ENCODE measurements at regions not wholly inside any gene's neighbourhood (a gene's known extent, or its start where the extent isn't known, plus 50 kb on each side); places are given as distances from the start of the nearest gene placed in this dataset.

DNA sequence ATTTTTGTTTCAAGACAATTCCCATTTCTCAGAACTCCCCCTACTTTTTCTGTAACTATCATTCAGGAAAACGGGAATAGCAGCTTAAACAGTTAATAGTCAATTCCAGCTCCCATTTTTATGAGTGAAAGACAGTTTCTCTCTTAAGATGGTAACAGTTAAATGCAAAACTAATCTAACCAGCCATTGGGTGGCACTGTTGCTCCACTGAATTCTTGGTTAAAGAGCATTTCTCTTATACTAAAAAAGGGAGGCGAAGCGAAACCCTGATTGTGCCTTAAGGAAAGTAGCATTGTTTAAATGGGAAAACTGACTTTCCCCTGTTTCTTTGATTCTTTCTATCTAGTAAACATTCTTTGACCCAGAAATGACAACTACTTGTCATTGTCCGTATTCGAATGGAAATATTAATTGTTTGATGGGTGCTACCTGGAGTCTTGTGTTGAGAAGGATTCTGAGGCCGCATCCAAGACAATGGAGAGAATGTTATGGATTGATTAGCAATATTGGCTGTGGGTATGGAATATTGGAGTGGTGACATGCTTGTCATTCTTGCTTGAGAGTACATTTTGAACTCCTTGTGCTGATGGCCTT lies 507.8 kb downstream of the MAT2B start:
- no peak for DNase-seq (ENCODE audit: low read depth in 2 of 2)

DNA sequence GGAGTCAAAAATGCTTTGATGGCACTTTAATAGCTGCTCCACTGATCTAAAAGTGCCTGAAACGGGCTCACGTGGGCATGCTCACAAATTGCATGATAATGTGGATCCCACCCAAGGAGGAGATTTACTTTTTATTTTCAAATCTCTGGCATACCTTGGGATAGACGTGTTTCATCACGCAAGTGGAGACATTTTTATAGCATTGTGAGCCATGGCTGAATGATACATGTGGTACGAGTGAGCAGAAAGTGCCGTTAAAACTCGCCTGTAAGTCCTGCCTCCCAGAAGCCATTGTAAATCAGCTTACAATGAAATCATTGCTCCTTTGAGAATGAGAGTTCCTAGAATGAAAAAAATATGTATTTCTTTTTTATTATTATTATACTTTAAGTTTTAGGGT lies 514.7 kb downstream of the MAT2B start:
- DNase-seq (ENCODE audit: low read depth in 2 of 2), result no peak

- DNase-seq (ENCODE audit: low read depth in 2 of 2), result no peak
Measured at GRCh38 chr5:164027738-164028137, 522.3 kb downstream of the MAT2B start.

DNA sequence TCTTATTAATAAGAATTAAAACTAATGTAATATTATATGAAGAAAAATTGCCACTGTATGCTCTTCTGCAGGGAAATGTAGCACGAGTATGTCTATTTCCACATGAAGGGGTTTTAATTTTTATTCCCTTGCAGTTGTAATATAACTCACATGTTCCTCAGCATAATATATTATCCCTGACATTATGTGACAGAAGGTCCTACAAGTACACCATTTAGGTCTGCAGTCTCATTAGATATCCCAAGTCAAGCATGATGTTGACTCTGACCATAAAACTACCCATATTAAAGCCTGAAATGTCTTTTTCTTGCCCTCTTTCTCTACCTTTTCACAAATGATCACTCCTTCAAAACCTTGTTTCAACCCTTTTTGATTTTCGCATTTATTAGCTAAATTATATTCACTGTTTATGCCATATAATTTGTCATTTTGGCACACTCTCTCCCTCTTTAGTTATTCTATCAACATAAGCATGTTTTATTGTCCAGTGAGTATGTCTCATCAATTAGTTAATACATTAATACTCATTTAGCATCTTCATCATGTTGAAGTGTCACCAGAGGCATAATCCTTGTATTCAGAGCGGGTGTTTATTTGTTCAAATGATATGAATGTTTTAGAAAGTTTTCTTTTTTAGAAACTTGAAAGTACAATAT lies 532.8 kb downstream of the MAT2B start:
- DNase-seq (ENCODE audit: low read depth in 2 of 2), result no peak

GRCh38 chr5:164041105-164041504 lies 535.7 kb downstream of the MAT2B start:
- no peak for DNase-seq (ENCODE audit: low read depth in 2 of 2)

DNA sequence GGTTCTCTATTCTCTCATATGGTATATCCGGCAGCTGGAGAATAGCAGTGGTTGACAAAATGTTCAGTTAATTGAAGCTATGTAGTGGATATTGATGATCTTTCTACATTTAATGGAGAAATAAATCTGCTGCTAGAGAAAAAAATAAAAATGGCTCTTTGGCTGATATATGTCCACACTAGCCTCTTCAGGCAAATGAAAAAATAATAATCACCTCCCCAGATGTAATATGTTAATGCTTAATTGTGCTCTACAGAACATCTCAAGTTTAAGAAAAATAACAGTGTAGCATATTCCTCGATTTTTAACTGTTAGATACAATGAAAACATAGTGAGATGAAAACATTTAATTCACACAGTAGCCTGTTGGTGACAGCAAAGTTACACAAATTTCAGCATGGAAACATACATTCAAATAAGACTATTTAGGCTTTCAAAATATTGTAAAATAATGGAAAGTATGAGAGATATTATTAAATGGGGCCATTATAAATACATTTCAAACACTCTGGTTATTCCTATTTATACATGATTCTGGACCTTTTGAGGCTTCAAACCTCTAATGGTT lies 543.0 kb downstream of the MAT2B start:
- DNase-seq (ENCODE audit: low read depth in 2 of 2), result no peak

- DNase-seq (ENCODE audit: low read depth in 2 of 2), result no peak
Measured at GRCh38 chr5:164051745-164052144, 546.3 kb downstream of the MAT2B start.

DNA sequence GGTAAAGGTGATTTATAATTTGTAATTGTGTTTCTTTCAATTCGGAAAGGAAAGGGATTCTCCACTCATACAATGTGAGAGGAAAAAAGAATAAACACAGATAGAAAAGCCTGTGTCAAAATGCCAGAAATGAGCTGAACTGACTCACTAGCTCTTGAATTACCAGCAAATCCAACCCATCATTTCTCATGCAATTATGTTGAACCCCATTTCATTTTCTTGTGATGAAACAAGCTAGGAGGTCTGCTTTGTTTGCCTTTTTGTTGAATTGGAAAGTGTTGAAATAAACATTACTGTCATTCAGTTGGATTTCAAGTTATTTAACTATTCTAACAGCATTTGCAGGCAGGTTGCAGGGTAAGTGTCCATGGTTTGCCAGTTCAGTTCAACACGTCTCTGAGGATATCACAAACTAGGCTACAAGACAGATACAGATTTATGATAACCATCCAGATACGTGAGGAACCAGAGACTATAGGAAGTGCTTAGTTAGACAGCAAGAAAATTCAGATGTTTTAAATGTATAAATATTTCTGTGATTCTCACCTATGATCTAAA lies 547.2 kb downstream of the MAT2B start:
- no peak for DNase-seq (ENCODE audit: low read depth in 2 of 2)

GRCh38 chr5:164053123-164053522 lies 547.7 kb downstream of the MAT2B start:
- DNase-seq (ENCODE audit: low read depth in 2 of 2), result no peak

DNA sequence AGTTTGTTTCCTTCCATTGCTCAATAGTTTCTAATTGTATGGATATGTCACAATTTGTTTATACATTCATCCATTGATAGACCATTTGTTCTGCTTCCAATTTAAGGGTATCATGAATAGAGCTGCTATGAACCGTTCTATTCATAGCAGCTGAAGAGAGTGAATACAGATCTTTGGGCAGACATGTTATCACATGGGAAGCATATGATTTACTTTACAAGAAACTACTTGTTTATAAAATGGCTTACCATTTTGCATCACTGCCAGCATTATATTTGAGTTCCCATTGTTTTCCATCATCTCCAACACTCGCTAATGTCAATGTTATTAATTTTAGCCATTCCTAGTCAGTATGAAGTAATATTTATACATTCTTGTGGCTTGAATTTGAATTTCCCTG lies 549.0 kb downstream of the MAT2B start:
- no peak for DNase-seq (ENCODE audit: low read depth in 2 of 2)

GRCh38 chr5:164057121-164057520 lies 551.7 kb downstream of the MAT2B start:
- DNase-seq (ENCODE audit: low read depth in 2 of 2), result no peak

GRCh38 chr5:164058621-164059020 lies 553.2 kb downstream of the MAT2B start:
- no peak for DNase-seq (ENCODE audit: low read depth in 2 of 2)

DNA sequence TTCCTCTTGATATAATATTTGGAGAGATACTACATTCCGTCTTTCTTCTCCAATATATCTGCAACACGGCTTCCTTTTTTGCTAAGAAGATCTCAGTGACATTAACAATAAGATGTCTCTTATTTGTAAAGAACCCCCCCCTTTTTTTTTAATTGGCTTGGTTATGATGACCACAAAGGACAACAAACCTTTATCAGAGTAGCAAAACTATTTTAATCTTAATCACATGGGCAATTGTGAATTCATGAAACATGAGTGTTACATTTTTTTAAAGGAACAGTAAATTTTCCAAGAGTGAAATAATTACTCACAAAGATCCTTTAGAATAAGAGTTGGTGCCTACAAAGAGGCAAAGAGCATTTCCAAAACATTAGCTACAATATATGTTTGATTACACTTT lies 554.1 kb downstream of the MAT2B start:
- no peak for DNase-seq (ENCODE audit: low read depth in 2 of 2)

DNA sequence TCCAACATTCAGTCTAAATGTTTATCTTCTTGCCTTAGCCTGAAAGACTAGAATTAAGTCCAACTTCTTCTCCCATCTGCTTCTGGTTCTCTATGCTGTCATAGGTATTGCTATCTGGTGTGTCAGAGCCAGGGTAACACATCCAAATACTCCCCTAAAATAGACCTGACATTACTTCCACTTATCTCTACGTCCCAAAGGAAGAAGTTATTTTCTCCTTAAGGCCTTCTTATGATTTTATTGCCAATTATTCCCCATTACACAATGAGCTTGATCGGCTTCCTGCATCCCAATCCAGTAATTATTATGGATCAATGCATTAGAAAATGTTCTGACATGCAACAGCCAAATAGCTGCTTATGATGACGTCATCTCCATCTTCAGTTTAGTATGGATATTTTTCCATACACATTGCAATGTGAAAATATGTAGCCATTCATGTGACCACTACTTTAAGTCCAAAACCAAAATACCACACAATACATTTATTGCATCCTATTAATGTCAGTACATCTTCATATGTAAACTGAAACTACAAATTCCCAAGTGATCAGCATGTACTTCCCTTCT lies 555.5 kb downstream of the MAT2B start:
- DNase-seq (ENCODE audit: low read depth in 2 of 2), result no peak

- DNase-seq (ENCODE audit: low read depth in 2 of 2), result no peak
Measured at GRCh38 chr5:164062304-164062703, 556.9 kb downstream of the MAT2B start.

GRCh38 chr5:164065266-164065665 lies 559.8 kb downstream of the MAT2B start:
- DNase-seq (ENCODE audit: low read depth in 2 of 2), result no peak

DNA sequence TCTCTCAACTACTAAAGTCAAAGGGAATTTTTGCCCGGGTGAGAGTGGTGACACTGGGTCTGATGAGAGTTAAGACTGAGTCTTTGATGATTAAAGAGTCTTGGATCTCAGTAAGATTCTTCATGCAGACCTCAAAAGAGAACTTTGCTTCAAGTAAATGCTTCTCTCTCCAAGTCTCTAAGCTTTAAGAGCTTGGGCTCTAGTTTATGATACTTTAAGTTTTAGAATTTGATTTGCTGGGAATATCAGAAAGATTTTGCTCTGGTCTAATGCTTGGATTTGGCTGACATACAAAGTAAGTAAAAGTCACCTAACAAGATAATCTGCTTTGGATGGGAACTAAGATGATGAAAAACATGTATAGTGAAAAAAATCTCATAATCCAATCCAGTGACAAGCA lies 566.3 kb downstream of the MAT2B start:
- DNase-seq (ENCODE audit: low read depth in 2 of 2), result no peak

DNA sequence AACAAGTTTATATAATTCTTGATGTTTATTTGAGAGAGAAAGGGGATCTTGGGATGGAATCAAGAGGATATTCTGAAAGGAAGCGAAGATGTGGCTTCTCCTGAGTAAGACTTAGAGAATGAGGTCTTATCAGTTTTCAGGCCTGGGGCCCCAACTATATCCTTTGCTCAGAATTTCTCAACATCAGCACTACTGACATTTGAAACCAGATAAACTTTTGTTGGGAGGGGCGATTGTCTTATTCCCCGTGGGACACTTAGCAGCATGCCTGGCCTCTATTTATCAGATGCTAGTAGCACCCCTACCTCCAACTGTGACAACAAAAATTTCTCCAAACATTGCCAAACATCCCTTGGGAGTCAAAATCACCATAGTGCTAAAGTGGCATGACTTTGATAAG lies 567.7 kb downstream of the MAT2B start:
- DNase-seq (ENCODE audit: low read depth in 2 of 2), result no peak

- no peak for DNase-seq (ENCODE audit: low read depth in 2 of 2)
Measured at GRCh38 chr5:164076556-164076955, 571.1 kb downstream of the MAT2B start.

GRCh38 chr5:164090358-164090757 lies 584.9 kb downstream of the MAT2B start:
- DNase-seq (ENCODE audit: low read depth in 2 of 2), result no peak

DNA sequence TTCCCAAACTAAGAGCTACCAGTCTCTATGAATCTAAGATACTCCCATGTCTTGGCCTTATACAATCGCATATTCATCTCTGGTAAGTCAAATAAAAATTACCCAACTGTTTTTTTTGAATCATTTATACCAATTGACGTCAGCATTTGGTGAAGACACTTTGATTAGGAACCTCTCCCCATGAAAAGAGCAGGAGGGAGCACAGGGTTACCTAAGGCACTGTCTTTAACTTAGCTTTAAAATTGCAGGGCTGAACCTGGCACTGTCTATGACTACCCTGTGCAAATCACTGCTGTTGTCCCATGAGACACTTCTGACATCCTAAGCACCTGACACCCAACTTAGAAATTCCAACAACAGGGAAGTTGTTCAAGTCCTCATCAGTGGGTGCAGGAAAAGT lies 586.4 kb downstream of the MAT2B start:
- no peak for DNase-seq (ENCODE audit: low read depth in 2 of 2)

- DNase-seq (ENCODE audit: low read depth in 2 of 2), result no peak
Measured at GRCh38 chr5:164094291-164094690, 588.9 kb downstream of the MAT2B start.

DNA sequence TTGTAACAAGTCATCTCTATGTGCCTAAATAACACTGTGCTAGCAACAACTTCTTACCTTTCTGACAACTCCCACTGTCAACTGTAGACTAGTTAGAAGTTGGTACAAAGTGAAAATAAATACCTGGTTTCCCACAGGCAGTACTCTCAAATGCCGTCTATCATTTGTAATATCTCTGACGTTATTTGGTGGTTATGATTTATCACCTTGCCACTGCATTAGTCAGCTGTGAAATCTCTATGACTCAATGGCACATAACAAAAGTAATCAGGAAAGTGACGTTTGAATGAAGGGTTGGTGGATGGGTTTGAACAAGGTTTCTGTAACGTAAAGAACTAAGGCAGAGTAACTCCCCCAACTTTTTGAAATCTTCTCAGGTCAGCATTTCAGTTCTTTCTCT lies 592.3 kb downstream of the MAT2B start:
- DNase-seq (ENCODE audit: low read depth in 2 of 2), result no peak

Data from stimulated activated CD4-positive, alpha-beta T cell treated with anti-CD3 and anti-CD28 coated beads, Interleukin-1b, Interleukin-23, amount 100 ng/mL, for 4 hours (primary cell).